Fibroblast of skin of scalp (primary cell): ENCODE measurements at regions not wholly inside any gene's neighbourhood (a gene's known extent, or its start where the extent isn't known, plus 50 kb on each side); places are given as distances from the start of the nearest gene placed in this dataset.
"Not testable (repeated sequence)": the region's sequence is repeated elsewhere in the genome, so short reads cannot be mapped to it uniquely, and the experiment has no call there.

Experiments
- DNase-seq: peaks from one replicate; pipeline ENCODE4 v3.0.0-alpha.2; 2013

GRCh38 chr13:84730376-84730775 is 848.1 kb upstream of the SLITRK1 start:
- no peak for DNase-seq

GRCh38 chr13:84705982-84706710 is 823.9 kb upstream of the SLITRK1 start:
- DNase-seq, result no peak

- no peak for DNase-seq
These were observed 819.9 kb upstream of the SLITRK1 start for GRCh38 chr13:84702174-84702573.

- DNase-seq, result not testable (repeated sequence)
These were observed 815.3 kb upstream of the SLITRK1 start for GRCh38 chr13:84697591-84697990.

GRCh38 chr13:84686973-84687372 is 804.7 kb upstream of the SLITRK1 start:
- DNase-seq, result no peak

GRCh38 chr13:84686458-84686857 is 804.2 kb upstream of the SLITRK1 start:
- DNase-seq, result no peak

- DNase-seq, result no peak
These were observed 802.5 kb upstream of the SLITRK1 start for GRCh38 chr13:84684804-84685203.

GRCh38 chr13:84684048-84684662 is 801.9 kb upstream of the SLITRK1 start:
- no peak for DNase-seq

- no peak for DNase-seq
These were observed 801.2 kb upstream of the SLITRK1 start for GRCh38 chr13:84683448-84683847.

- DNase-seq, result no peak
These were observed 795.6 kb upstream of the SLITRK1 start for GRCh38 chr13:84677836-84678235.

- no peak for DNase-seq
These were observed 790.3 kb upstream of the SLITRK1 start for GRCh38 chr13:84672616-84673015.

- DNase-seq, result no peak
These were observed 788.0 kb upstream of the SLITRK1 start for GRCh38 chr13:84670245-84670644.

GRCh38 chr13:84668637-84669036 is 786.4 kb upstream of the SLITRK1 start:
- DNase-seq, result no peak

GRCh38 chr13:84662491-84662890 is 780.2 kb upstream of the SLITRK1 start:
- DNase-seq, result no peak

GRCh38 chr13:84661718-84662117 is 779.4 kb upstream of the SLITRK1 start:
- DNase-seq, result no peak

- DNase-seq, result peak; percentile 57
These were observed 777.0 kb upstream of the SLITRK1 start for GRCh38 chr13:84659359-84659661.

GRCh38 chr13:84658491-84659358 is 776.5 kb upstream of the SLITRK1 start:
- no peak for DNase-seq

- peak; percentile 53 for DNase-seq
These were observed 773.4 kb upstream of the SLITRK1 start for GRCh38 chr13:84655677-84656076.

- no peak for DNase-seq
These were observed 772.5 kb upstream of the SLITRK1 start for GRCh38 chr13:84654654-84655275.

- DNase-seq, result no peak
These were observed 771.8 kb upstream of the SLITRK1 start for GRCh38 chr13:84653915-84654534.

GRCh38 chr13:84651705-84652104 is 769.4 kb upstream of the SLITRK1 start:
- DNase-seq, result no peak

- DNase-seq, result peak; percentile 78
These were observed 769.0 kb upstream of the SLITRK1 start for GRCh38 chr13:84651288-84651687.

- peak; percentile 67 for DNase-seq
These were observed 767.6 kb upstream of the SLITRK1 start for GRCh38 chr13:84649853-84650252.
